GM18519 (cell line): ENCODE measurements at regions not wholly inside any gene's neighbourhood (a gene's known extent, or its start where the extent isn't known, plus 50 kb on each side); places are given as distances from the start of the nearest gene placed in this dataset.

Experiments used
- ATAC-seq: cut with Tn5 transposase; IDR thresholded peaks from one replicate; pipeline ENCODE4 v1.9.1; 2021; ENCODE audit warnings: mild to moderate bottlenecking, moderate library complexity; ENCODE audit not compliant: unreplicated experiment, low FRiP score

DNA sequence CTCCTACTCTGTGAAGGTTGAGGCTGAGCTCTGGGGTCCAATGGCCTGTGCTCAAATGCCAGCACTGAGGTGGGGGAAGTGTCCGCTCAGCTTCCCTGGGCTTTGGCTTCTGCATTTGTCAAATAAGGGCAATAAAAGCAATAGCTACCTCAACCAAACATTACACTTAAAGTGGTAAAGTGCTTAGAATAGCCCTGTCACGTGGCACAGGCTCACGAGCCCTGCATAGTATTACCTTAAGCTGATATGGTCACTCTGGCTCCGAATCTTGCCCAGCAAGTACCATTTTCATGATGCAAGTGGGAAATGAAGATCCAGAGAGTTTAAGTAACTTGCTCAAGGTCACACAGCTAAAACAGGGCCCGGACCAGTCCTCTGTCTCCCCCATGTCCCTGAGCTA, 451.1 kb upstream of the ZMIZ1 start:
- ATAC-seq, result no peak

DNA sequence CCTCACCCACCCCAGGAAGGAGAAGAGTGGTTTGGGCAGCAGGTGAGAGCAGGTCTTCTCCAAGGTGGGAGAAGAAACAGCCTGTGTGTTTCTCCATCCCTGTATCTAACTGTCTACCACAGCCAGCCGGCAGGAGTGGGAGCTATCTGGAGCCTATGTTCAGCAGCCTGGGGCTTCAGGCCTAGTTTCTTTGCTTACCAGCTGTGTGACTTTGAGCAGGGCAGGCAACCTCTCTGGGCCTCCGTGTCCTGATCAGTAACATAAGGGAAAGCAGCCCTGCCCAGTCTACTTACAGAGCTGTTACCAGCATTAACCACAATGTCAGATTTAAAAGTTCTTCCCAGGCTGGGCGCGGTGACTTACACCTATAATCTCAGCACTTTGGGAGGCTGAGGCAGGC, 450.7 kb upstream of the ZMIZ1 start:
- ATAC-seq, result no peak

DNA sequence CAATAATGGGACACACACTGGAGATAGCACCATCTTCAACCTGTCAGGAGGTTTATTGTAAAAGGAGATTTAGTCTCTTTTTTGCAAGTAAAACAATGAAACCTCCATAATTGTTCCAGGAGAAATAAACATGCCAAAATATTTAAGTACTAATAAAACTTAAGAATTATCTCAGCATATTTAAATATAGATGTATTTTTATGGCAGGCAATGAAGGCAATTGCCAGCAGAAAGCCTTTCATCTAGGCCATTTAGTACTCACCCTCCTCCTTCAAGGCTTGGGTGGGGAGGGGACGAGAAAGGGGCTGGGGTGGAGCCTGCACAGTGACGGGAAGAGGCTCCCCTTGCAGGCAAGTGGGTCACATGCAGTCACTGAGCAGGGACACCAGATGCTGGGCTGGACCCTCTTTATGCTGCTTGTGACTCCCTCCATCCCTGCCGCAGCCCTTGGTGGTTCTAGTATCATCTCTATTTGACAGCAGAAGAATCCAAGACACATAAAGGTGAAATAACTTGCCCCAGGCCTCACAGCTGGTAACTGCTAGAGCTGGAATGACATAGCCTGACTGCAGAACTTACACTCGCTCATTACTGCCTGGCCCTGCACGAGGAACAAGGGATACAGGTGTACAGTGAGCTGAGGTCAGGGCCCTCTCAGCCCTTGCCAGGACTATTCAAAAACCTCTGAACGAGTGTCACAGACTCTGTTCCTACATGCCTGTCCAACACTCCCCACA, 449.5 kb upstream of the ZMIZ1 start:
- ATAC-seq, result no peak

DNA sequence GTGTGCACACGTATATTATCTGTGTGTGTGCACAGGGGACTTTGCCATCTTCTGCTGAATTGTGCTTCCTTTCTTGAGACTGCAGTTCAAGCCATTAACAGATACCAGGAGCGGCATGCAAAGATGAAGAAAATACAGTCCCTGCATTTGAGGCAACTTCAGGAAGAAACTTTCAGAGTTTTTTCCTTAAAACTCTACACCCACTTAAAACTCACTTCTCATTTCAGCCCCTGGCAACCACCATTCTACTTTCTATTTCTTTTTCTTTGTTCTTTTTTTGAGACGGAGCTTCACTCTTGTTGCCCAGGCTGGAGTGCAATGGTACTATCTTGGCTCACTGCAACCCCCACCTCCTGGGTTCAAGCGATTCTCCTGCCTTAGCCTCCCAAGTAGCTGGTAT, 448.9 kb upstream of the ZMIZ1 start:
- ATAC-seq, result no peak

DNA sequence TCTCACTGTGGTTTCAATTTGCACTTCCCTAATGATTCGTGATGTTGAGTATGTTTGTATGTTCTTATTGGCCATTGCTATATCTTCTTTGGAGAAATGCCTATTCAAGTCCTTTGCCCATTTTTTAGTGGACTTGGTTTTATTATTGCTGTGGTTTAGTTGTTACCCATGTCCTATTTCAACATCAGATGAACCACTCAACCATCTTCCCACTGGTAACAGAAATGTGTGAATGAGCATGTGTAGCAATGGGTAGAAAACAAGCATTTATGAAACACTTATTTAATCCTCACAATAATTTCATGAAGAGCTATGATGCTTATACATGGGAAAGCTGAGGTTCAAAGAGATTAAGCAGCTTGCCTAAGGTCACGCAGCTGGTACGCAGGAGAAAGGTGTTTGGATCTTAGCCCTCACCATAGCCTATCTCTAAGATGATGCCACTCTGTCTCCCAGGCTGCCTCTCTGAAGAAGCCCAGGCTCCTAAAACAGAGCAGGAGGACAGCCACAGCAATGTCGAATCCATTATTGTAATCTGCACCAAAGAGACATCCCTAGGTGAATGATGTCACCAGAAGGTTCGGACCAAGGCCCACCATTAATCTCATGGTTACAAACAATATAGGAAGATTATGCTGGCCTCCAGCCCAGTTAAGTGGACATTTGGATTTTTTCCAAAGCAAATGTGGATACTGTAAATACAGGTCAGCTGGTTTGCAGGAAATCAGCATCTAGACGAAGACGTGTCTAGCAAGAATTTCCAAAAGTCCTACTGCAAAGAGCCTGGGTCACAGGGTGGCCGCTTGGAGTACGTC, 447.6 kb upstream of the ZMIZ1 start:
- no peak for ATAC-seq

DNA sequence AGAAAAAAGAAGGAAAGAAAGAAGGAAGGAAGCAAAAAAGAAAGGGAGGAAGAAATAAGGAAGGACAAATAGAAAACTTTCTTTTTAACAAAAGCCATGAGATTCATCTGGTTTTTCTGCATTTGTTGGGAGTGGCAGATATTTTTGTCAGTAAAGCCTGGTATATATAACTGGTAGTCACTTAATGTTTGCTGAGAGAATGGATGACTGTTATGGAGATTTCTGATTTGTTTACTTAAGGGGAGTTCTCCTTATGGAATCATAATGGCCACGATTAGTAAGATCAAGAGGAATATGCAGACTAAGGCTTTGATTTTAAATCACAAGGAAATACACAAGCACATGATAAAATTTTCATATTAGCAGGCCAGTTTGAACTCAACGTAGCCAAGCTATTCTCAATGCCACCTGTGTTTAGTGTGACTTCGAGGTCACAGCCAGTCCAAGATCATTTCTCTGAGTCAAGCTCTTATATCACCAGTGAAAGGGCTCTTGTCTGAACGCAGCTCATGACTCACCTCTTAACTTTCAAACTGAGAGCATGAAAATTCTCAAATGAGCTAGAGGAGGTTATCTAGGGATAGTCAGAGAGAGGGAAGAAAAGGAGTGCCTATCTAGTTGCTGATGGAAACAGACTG, 445.1 kb upstream of the ZMIZ1 start:
- no peak for ATAC-seq

DNA sequence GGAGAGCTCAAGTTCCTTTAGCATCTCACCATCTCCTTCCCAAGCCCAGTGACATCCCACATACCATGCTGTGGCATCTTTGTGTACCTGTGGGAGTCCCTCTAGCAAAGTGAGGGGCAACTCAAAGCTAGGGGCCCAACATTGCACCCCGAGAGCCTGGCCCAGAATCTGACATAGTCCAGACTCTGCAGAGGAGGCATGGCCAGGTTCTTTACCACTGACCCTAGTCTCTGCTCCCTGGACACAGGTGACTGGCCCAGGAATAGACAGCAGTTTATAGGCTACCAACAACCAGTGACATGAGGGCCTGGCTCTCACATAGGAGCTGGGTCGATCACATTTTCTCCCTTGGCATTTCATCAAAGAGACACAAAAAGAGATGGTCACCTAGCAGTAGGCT, 444.0 kb upstream of the ZMIZ1 start:
- ATAC-seq, result no peak

DNA sequence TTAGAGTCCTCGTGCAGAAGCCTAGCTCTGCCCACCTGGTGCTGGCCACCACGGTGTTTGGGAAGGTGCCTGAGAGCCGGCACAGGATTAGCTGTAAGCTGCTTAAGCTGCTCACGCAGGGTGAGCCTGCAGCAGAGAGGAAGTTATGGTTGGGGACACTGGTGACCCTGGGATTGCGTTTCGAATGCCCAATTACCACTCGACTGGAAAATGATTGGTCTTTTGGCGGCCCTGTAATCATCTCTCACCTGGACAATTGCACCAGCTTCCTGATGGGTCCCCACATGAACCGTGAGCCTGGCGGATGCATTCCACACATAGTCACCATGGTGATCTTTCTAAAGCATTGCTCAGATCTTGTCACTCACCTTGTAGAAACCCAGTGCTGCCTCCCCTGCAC, 442.3 kb upstream of the ZMIZ1 start:
- no peak for ATAC-seq

DNA sequence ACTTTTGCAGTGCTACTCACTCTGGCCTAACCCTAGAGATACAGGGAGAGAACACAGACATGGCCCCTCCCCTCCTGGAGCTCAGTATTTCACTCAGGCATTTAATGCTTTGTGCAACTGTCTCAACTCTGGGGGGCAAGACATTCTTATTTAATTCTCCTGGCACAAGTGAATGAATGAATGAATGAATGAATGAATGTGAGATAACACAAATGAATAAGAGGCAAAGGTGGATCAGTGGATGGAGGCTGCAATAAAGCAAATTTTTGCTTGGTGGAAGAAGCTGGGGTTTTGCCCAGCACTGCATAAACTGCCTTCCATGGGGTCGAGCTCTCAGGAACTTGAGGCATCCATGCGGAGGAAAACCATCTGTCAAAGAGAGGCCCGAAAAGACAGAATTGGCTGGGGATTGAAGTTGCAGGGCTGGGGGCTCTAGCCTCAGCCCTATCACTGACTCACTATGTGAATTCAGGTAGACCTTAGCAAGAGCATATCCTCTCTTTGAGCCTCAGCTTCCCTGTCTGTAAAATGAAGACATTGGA, 441.4 kb upstream of the ZMIZ1 start:
- no peak for ATAC-seq

DNA sequence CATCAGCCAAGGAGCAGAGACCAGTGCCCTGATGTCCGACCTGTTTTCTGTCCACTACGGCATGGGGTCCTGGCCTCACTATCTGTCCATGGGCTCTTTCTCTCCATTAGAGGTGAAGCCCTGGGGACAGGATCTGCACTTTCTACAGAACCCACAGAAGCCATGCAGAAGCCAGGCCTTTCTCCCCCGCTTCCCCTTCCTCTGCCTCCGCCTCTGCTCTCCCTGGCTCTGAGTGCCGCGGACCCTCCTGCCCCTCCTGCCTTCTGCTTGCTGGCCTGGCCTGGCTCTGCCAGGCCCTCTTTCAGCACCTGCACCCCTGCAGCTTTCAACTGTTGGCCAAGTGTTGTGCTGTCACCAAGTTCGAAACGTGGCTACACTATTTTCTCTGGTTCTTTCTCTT, 439.8 kb upstream of the ZMIZ1 start:
- no peak for ATAC-seq

DNA sequence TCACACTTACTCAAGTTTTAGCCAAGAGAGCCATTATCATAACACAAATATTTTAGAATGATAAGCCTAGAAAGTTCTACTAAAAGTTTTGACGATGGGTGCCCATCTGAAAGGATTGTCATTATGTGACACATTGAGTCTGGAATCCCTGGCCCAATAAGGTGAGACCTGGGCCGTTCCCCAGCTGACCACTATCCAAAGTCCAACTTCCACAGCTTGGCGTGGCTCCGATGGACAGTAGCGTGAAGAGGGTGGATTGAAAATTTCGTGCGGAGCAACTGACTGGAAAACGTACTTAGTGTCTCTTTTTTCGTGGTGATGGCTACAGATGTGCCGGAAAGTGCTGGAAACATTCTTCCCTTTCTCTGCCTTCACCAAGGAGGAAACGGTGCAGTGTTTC, 439.0 kb upstream of the ZMIZ1 start:
- no peak for ATAC-seq

DNA sequence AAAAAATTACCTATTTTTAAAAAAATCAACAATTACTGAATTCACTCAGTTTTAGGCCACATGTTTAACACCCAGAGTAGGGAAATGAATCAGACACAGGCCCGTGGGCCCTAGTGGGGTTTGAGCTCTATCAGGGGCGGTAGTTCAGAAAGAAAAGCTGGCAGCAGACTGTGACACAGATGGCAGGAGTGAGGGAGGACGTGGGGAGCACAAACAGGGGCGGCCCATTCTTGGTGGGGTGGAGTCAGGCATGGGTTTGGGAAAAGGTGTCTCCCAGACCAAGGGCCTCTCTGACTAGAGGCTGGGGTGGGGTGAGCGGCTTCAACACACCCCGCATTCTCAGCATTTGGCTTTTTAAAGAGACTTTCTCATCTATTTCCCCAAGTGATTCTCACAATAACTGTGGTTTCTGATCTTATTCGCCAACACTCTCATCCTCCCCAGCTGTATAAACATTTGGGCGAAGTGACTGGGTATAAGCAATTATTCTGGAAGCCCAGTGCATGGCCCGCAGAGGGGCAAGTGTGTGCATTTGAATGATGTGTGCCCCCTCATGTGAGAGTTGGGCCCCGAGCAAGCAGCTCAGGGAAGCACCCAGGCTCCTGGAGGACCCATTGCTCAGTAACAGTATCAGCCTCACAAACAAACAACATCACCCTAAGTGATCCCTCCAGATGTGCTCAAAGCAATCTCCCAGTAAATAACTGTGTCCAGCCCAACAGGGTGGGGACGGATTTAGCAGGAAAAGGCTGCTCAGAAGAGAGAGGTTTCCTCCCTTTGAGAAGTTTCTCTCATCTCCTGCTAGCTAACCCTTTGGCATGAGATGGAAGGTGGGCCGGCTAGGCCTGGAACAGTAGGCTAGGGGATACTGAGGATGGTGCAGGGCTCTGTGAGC, 437.6 kb upstream of the ZMIZ1 start:
- ATAC-seq, result no peak

DNA sequence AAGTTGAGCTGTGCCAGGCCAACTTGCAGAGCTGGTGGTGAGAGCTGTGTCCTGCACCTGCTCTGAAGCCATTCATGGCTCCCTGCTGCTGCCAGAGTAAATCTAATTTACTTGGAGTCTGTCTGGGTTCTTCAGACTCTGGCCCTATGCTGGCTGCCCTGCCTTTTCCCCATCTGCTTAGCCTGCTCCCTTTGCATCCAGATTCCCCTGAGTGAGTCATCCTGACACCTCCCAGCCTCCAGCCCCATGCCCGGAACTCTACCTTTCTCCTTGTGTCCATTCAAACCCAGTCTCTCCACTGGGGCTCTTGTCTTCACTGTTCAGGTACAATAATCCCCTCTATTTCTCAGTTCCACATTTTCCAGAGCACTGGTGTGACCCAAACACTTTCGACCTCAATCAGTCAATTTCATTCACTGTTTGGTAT, 434.4 kb upstream of the ZMIZ1 start:
- ATAC-seq, result no peak

DNA sequence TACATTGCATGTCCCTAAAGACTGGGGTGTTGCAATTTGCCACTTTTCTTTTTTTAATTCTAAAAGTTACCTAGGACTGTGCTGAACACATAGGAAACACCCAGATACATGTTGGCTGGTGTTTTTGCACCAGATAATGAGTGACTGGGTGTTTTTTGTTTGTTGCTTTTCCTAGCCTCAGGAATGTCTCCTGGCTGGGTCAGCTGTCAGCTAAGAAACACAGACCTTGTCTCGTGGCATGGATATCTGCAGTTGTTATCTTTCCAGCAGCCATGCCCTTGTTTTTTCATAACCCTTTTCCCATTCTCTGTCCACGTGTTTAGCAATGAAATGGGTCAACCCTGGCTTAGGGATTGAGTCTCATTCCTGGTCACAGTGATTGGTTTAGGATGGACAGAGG, 433.9 kb upstream of the ZMIZ1 start:
- no peak for ATAC-seq

DNA sequence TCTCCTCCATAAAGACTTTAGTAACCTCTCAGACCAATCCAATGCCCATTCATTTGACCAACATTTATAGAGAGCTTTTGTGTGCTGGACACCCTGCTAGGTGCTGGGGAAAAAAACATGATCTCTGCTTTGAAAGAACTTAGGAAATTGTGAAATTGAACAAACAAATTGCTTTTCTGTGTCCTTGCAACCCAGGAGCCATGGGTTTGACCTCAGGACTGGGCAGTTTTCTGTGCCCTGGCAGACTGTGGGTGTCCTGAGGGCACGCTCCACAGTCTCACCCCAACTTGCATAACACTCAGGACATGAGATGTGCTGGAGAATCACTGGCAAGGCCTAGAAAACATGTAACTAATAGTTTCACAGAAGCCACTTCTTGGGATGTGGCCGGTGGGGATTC, 429.1 kb upstream of the ZMIZ1 start:
- no peak for ATAC-seq

DNA sequence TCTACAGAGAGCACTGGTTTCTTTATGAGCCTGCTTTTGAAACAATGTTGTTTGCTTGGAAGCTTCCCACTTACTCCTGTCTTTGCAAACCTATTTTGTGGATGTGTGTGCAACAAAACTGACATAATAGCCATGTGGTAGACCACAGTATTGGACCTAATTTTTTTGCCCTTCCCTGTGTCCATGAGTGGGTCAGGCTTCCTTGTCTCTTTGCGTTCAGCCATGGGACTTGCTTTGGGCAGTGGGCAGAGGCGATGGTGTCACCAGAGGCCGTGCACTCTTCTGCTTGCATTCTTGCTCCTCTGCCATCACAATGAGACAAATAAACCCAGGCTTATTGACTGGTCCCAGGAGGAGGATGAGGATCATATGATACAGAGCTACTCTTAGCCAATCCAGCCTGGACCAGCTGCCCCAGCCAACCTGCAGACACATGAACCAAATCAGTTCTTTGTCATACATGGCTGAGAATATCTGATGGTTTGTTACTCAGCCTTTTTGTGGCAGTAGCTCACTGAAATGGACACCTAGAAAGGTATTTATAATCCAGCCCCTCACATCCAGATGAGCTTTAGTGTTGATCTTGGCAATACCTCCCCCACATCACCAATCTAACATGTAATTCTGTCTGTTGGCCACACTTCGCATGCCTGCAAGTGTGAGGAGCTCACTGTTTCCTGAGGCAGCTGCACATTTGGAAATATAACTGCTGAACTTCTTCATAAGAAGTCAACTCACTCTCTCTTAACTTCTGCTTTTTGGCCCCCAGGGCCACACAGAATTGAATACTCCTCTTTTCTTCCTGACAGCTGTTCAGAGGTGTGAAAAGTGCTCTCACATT, 427.8 kb upstream of the ZMIZ1 start:
- ATAC-seq, result no peak

DNA sequence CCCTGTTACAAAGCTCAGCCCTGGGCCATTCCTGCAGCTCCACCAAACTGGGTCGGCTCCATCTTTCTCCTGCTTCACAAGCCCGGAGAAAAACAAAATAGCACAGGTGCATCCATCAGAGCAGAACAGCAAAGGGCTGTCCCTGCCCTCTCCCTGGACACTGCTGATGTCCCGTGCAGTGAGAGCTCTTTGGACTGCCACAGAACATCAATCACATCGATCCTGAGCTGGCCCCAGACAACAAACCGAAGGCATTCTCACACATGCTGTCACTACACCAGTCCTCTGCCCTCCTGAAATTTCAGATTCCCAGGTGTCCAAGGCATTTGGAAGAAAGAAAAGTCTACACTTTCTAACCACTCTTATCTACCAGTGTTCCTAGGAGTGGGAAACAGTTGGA, 427.1 kb upstream of the ZMIZ1 start:
- ATAC-seq, result no peak

DNA sequence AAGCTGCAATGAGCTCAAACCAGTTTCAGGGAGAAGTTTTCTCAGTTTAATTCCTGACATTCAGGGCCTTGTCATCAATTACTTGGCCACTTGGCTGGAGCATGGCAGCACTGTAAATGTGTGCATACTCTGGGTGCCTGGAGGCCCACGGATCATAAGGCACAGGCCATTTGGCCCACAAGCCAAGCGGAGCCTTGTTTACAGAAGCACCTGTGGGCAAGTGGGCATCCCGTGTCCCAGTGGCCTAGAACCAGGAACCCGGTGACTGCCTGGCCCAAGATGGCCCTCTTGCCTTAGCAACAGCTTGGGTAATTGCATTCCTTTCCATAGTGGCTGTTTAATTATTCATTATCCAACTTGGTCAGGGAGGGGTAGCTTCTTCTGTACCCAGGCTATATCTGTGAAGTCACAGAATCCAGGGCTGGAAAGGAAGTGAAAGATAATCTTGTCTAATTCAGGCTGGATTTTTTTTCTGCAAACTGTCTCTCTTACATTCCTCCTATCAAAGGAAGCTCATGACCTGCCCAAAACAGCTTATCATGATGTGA, 426.4 kb upstream of the ZMIZ1 start:
- ATAC-seq, result no peak

DNA sequence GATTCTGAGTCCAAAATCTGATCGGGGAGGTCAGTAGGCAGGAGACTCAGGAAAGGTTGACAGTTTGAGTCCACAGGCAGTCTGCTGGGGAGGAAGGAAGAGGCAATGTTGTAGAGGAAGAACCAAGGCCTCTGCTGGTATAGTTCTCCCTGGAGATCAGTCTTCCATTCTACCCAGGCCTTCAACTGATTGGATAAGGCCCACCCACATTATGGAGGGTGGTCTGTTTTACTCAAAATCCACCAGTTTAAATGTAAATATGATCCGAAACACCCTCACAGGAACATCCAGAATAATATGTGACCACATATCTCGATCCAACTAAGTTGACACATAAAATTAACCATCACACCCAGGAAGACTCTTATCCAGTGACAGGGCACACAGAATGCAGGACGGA, 425.3 kb upstream of the ZMIZ1 start:
- no peak for ATAC-seq
